Vagina (tissue), 2 donors: ENCODE measurements at regions not wholly inside any gene's neighbourhood (a gene's known extent, or its start where the extent isn't known, plus 50 kb on each side); places are given as distances from the start of the nearest gene placed in this dataset.

Experiments used
- CTCF ChIP-seq, 3 experiments: fragments of 450-650 bp in 2 of 3; fragments of 200-600 bp in 1 of 3; sonication (generic) in 1 of 3; IDR thresholded peaks; one replicate each; pipeline ENCODE4 v1.5.1; 2017 to 2019; ENCODE audit warnings: antibody characterized with exemption in 3 of 3, mild to moderate bottlenecking in 2 of 3, moderate library complexity in 2 of 3
- POLR2A ChIP-seq, 2 donors: fragments of 450-650 bp; IDR thresholded peaks; one replicate each; pipeline ENCODE4 v1.6.1; 2017; ENCODE audit warnings: antibody characterized with exemption in 2 of 2, mild to moderate bottlenecking in 2 of 2, moderate library complexity in 2 of 2
- POLR2AphosphoS5 ChIP-seq, 2 donors: sonication (generic); formaldehyde crosslinking; IDR thresholded peaks; one replicate each; pipeline ENCODE4 v1.9.0; 2017; ENCODE audit warnings: antibody characterized with exemption in 2 of 2, mild to moderate bottlenecking in 2 of 2, low read depth in 1 of 2; ENCODE audit not compliant: insufficient read depth in 1 of 2

DNA sequence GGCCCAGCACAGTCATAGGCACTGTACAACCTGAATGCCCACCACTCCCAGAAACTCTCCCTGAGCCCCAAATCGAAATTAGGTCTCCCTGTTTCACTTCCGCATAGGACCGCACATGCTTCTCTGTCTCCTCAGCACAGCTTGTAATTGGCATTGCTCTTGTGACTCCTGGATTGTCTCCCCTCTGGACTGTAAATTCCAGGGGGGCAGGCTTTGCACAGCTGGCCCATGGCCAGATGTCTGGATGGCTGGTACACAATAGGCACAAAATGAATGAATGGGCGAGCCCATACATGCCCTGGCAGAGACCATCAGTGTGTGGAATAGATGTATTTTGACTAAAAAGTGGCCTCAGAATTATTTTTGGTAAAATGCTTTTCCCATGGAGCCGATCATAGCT, 63.3 kb upstream of the PHF21B start:
- TF ChIP-seq CTCF (IDR thresholded peaks at IDR 0.05) (no peak), POLR2AphosphoS5 (IDR thresholded peaks at IDR 0.05; ENCODE audit: insufficient read depth in 1 of 2, low read depth in 1 of 2) (no peak), POLR2A (IDR thresholded peaks at IDR 0.05) (no peak)
